ENCODE measurements at regions not wholly inside any gene's neighbourhood (a gene's known extent, or its start where the extent isn't known, plus 50 kb on each side); places are given as distances from the start of the nearest gene placed in this dataset.
"Not testable (repeated sequence)": the region's sequence is repeated elsewhere in the genome, so short reads cannot be mapped to it uniquely, and the experiment has no call there.

DNA sequence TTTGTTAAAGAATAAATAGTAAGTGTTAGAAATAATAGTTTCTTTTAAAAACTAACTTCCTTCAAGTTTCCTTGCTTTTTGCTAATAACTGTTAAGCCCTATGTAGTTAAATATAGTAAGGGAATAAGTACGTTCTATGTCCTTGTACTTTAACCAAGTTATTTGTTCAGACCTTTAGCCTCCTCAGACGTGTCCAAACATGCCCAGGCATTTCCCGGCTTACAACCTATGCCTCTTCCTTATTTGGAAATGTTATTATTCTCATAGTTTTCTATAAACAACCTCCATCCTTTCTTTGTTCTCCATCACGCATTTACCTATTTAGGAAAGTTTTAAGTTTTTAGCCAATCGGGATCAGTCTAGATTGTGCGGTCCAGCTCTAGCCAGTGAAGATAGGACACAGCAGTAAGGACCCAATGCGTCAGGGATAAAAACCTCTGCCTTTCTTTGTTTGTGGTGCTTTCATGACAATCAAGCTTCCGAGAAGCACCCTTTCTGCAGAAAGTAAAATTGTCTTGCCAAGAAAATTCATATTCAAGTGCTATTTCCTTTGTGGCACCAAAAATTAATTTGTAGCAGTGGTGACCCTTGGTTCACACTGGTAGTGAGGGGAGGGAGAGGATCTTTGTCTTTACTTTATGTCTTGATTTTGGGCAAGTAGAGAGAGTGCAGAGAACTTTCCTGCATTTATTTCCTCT lies 851.3 kb upstream of the POM121L12 start:
- TF ChIP-seq, protein P1, sequence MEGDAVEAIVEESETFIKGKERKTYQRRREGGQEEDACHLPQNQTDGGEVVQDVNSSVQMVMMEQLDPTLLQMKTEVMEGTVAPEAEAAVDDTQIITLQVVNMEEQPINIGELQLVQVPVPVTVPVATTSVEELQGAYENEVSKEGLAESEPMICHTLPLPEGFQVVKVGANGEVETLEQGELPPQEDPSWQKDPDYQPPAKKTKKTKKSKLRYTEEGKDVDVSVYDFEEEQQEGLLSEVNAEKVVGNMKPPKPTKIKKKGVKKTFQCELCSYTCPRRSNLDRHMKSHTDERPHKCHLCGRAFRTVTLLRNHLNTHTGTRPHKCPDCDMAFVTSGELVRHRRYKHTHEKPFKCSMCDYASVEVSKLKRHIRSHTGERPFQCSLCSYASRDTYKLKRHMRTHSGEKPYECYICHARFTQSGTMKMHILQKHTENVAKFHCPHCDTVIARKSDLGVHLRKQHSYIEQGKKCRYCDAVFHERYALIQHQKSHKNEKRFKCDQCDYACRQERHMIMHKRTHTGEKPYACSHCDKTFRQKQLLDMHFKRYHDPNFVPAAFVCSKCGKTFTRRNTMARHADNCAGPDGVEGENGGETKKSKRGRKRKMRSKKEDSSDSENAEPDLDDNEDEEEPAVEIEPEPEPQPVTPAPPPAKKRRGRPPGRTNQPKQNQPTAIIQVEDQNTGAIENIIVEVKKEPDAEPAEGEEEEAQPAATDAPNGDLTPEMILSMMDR (IDR thresholded peaks at IDR 0.05; ENCODE audit: low read length, missing control alignments) = no peak
- H3K4me3 ChIP-seq (replicated peaks; ENCODE audit: low read depth, low read length) = no peak overlapping the region
- no peak for DNase-seq (ENCODE audit: low read depth)

DNA sequence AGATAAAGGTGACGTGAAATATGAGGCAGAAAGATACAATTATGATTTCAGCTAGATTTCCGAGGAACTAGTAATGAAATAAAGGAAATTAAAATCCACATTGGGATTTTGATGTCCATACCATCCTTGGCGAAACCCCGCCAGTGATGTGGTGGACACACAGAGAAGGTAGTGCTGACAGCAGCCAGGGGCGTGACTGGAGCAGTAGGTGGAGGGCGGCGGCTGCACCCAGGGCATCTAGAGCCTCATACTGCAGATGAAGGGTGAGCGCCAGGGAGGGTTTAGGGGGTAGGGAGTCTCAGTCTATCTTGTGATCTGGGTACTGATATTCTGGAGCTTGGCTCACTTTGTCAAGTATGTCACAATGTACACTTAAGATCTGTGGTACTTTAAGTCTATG lies 855.5 kb upstream of the POM121L12 start:
- H3K4me3 ChIP-seq (replicated peaks; ENCODE audit: low read depth, low read length) = no peak overlapping the region
- TF ChIP-seq, protein P1 (IDR thresholded peaks at IDR 0.05; ENCODE audit: low read length, missing control alignments) = no peak
- no peak for DNase-seq (ENCODE audit: low read depth)

DNA sequence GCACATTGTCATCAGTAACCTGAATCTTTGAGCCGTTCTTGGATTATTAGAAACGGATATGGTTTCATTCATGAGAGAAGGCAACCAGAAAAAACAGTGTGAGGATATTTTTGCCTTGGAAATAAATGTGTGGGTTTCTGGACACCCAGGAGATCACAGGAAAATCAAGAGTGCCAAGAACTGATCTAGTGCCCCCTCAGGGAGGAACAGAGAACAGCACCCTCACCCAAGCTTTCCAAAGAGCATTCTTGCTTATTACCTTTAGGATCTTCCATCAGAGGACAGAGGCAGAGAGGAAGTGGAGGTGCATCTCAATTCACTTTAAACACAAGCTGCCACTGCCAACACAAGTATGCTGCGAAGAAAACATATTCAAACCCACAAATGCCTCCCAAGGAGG lies 851.5 kb upstream of the COBL start:
- no peak overlapping the region for H3K4me3 ChIP-seq (replicated peaks; ENCODE audit: low read depth, low read length)
- no peak for DNase-seq (ENCODE audit: low read depth)
- TF ChIP-seq, protein P1 (IDR thresholded peaks at IDR 0.05; ENCODE audit: low read length, missing control alignments) = no peak

- DNase-seq (ENCODE audit: low read depth) = no peak
- no peak overlapping the region for H3K4me3 ChIP-seq (replicated peaks; ENCODE audit: low read depth, low read length)
- TF ChIP-seq, protein P1 (IDR thresholded peaks at IDR 0.05; ENCODE audit: low read length, missing control alignments) = no peak
Measured at GRCh38 chr7:52163311-52163710, 846.7 kb upstream of the COBL start.

GRCh38 chr7:52161483-52161882 lies 844.9 kb upstream of the COBL start:
- DNase-seq (ENCODE audit: low read depth) = no peak
- no peak overlapping the region for H3K4me3 ChIP-seq (replicated peaks; ENCODE audit: low read depth, low read length)
- TF ChIP-seq, protein P1 (IDR thresholded peaks at IDR 0.05; ENCODE audit: low read length, missing control alignments) = no peak

- H3K4me3 ChIP-seq (replicated peaks; ENCODE audit: low read depth, low read length); DNase-seq (ENCODE audit: low read depth): not testable (repeated sequence)
Measured at GRCh38 chr7:52159421-52159820, 842.8 kb upstream of the COBL start.

DNA sequence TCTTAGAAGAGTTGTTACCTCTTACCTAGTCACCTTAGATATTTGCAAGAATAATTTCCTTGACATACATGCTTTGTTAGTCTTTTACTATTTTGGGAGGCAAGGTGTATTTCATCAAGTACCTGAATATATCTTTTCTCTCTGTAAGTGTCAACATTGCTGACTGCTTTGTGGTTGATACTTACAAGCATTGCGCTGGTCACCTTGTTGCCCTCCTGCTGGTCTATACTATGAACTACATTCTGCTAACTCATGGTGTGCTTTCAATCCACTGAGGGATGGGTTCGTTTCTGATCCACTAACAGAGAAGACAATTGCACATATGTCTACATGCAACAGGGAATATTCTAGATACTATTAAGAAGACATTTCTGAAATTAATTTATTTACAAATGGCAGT lies 837.8 kb upstream of the COBL start:
- no peak overlapping the region for H3K4me3 ChIP-seq (replicated peaks; ENCODE audit: low read depth, low read length)
- TF ChIP-seq, protein P1 (IDR thresholded peaks at IDR 0.05; ENCODE audit: low read length, missing control alignments) = no peak
- no peak for DNase-seq (ENCODE audit: low read depth)
